WTC11 (cell line): ENCODE measurements at regions not wholly inside any gene's neighbourhood (a gene's known extent, or its start where the extent isn't known, plus 50 kb on each side); places are given as distances from the start of the nearest gene placed in this dataset.

Source experiments
- ATAC-seq: fragments of 200-7000 bp; cut with Tn5 transposase; 2 replicates; pipeline ENCODE4 v1.10.0; 2021; ENCODE audit warnings: mild to moderate bottlenecking, moderate library complexity
- CTCF ChIA-PET: fragments of 300-600 bp; sonication (Branson Sonifier 250); formaldehyde crosslinking; loops from one replicate; lab custom pipeline; 2021; ENCODE audit warnings: antibody characterized with exemption; lab: Charles Lee
- POLR2A ChIA-PET: fragments of 350-600 bp; sonication (Branson Sonifier 250); formaldehyde crosslinking; loops from one replicate; lab custom pipeline; 2021; ENCODE audit warnings: antibody characterized with exemption; lab: Charles Lee
- DNase-seq: peaks from one replicate; pipeline ENCODE4 v3.0.0; 2021; ENCODE audit warnings: low spot score
- H3K27ac Mint-ChIP-seq: 2 replicates; pipeline ENCODE4 v1.8.0; 2021; ENCODE audit warnings: mixed read lengths
- H3K27me3 Mint-ChIP-seq: 2 replicates; pipeline ENCODE4 v1.8.0; 2021; ENCODE audit warnings: low read depth, mild to moderate bottlenecking, moderate library complexity, mixed read lengths
- H3K36me3 Mint-ChIP-seq: 2 replicates; pipeline ENCODE4 v1.8.0; 2021; ENCODE audit warnings: mixed read lengths
- H3K4me1 Mint-ChIP-seq: 2 replicates; pipeline ENCODE4 v1.8.0; 2022; ENCODE audit warnings: mixed read lengths
- H3K4me3 Mint-ChIP-seq: 2 replicates; pipeline ENCODE4 v1.8.0; 2021; ENCODE audit warnings: mild to moderate bottlenecking, moderate library complexity, mixed read lengths
- H3K9me3 Mint-ChIP-seq: 2 replicates; pipeline ENCODE4 v1.8.0; 2021; ENCODE audit warnings: mixed read lengths
- ATF6 ChIP-seq: sonication (generic); formaldehyde crosslinking; IDR thresholded peaks from 2 replicates; pipeline ENCODE4 v1.8.1; 2023; ENCODE audit warnings: mild to moderate bottlenecking, missing genetic modification reagents
- E2F4 ChIP-seq: sonication (generic); formaldehyde crosslinking; IDR thresholded peaks from 2 replicates; pipeline ENCODE4 v1.8.1; 2022; ENCODE audit warnings: low read depth, mild to moderate bottlenecking, moderate library complexity, missing genetic modification reagents, borderline replicate concordance
- ELF4 ChIP-seq: sonication (generic); formaldehyde crosslinking; IDR thresholded peaks from 2 replicates; pipeline ENCODE4 v1.8.1; 2022; ENCODE audit warnings: low read depth, mild to moderate bottlenecking, moderate library complexity, missing genetic modification reagents
- ESRRA ChIP-seq: sonication (generic); formaldehyde crosslinking; IDR thresholded peaks from 2 replicates; pipeline ENCODE4 v1.8.1; 2022; ENCODE audit warnings: mild to moderate bottlenecking, missing genetic modification reagents, borderline replicate concordance
- HMGA2 ChIP-seq: fragments of 250-450 bp; sonication (Bioruptor Pico); IDR thresholded peaks from 2 replicates; pipeline ENCODE4 v1.4.0; 2021; ENCODE audit warnings: mild to moderate bottlenecking, moderate library complexity
- KAT7 ChIP-seq: sonication (generic); formaldehyde crosslinking; IDR thresholded peaks from 2 replicates; pipeline ENCODE4 v1.8.1; 2023; ENCODE audit warnings: missing genetic modification reagents, mild to moderate bottlenecking, borderline replicate concordance
- MXD4 ChIP-seq: fragments of 250-450 bp; sonication (Bioruptor Pico); IDR thresholded peaks from 2 replicates; pipeline ENCODE4 v1.8.0; 2021; ENCODE audit warnings: mild to moderate bottlenecking, moderate library complexity, borderline replicate concordance
- MYBL2 ChIP-seq: sonication (generic); formaldehyde crosslinking; IDR thresholded peaks from 2 replicates; pipeline ENCODE4 v1.8.1; 2023; ENCODE audit warnings: mild to moderate bottlenecking, moderate library complexity, missing genetic modification reagents
- NFATC4 ChIP-seq: fragments of 250-450 bp; sonication (Bioruptor Pico); IDR thresholded peaks from 2 replicates; pipeline ENCODE4 v1.9.0; 2021; ENCODE audit warnings: mild to moderate bottlenecking
- NR1H2 ChIP-seq: sonication (generic); formaldehyde crosslinking; IDR thresholded peaks from 2 replicates; pipeline ENCODE4 v1.9.0; 2021; ENCODE audit warnings: mild to moderate bottlenecking, moderate library complexity, missing genetic modification reagents
- SOX15 ChIP-seq: fragments of 250-450 bp; sonication (Bioruptor Pico); IDR thresholded peaks from 2 replicates; pipeline ENCODE4 v1.9.0; 2021; ENCODE audit warnings: mild to moderate bottlenecking
- TEAD1 ChIP-seq: sonication (generic); formaldehyde crosslinking; IDR thresholded peaks from 2 replicates; pipeline ENCODE4 v1.8.0; 2022; ENCODE audit warnings: mild to moderate bottlenecking, missing genetic modification reagents
- ZBTB21 ChIP-seq: sonication (generic); formaldehyde crosslinking; IDR thresholded peaks from 2 replicates; pipeline ENCODE4 v1.8.1; 2023; ENCODE audit warnings: mild to moderate bottlenecking, missing genetic modification reagents, borderline replicate concordance
- ZNF121 ChIP-seq: sonication (generic); formaldehyde crosslinking; IDR thresholded peaks from 2 replicates; pipeline ENCODE4 v1.8.0; 2023; ENCODE audit warnings: missing genetic modification reagents
- ZNF317 ChIP-seq: sonication (generic); formaldehyde crosslinking; IDR thresholded peaks from 2 replicates; pipeline ENCODE4 v1.8.1; 2023; ENCODE audit warnings: low read depth, mild to moderate bottlenecking, moderate library complexity, missing genetic modification reagents, borderline replicate concordance
- ZNF396 ChIP-seq: fragments of 250-450 bp; sonication (Bioruptor Pico); IDR thresholded peaks from 2 replicates; pipeline ENCODE4 v1.8.0; 2021; ENCODE audit warnings: mild to moderate bottlenecking, moderate library complexity, borderline replicate concordance
- ZNF512 ChIP-seq: sonication (generic); formaldehyde crosslinking; IDR thresholded peaks from 2 replicates; pipeline ENCODE4 v1.8.1; 2022; ENCODE audit warnings: missing genetic modification reagents, borderline replicate concordance
- TF ChIP-seq, protein P1 (sequence below): sonication (generic); formaldehyde crosslinking; IDR thresholded peaks from 2 replicates; pipeline ENCODE4 v1.8.0; 2023; ENCODE audit warnings: mild to moderate bottlenecking, missing genetic modification reagents
- TF ChIP-seq, protein P2 (sequence below): sonication (generic); formaldehyde crosslinking; IDR thresholded peaks from 2 replicates; pipeline ENCODE4 v1.8.0; 2023; ENCODE audit warnings: missing genetic modification reagents, mild to moderate bottlenecking, borderline replicate concordance
- TF ChIP-seq, protein P3 (sequence below): sonication (generic); formaldehyde crosslinking; IDR thresholded peaks from 2 replicates; pipeline ENCODE4 v1.8.1; 2022; ENCODE audit warnings: low read depth, missing genetic modification reagents, borderline replicate concordance

DNA sequence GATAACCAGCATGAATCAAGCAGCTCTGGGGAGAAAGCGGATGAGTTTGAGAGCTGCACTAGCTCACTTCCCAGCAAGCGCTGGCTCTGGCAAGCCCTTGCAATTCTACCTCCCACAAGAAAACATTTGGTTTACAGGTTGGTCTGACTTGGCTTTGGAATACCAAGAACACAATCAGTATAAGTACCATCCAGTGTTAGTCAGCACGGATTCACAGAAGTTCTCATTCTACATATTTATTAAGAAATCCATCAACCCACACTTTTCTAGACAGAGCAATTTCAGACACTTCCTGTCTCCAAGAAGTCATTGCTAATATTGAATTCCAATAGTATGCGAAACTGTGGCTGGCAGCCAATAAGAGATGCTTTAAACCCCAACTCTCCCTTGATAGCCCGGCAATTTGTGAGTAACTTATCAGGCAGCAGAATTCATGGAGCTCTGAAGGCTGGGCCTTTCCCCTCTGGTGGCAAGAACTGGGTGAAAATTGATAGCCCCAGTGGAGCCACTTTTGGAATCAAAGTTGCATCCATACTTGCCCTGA lies 59.4 kb upstream of the WASF3 start (continued):
- no peak for TF ChIP-seq ESRRA (CRISPR knock-in tag)
- no peak for TF ChIP-seq KAT7
- TF ChIP-seq NR1H2 (CRISPR knock-in tag) = no peak
- no peak for TF ChIP-seq ZNF121 (CRISPR knock-in tag)

DNA sequence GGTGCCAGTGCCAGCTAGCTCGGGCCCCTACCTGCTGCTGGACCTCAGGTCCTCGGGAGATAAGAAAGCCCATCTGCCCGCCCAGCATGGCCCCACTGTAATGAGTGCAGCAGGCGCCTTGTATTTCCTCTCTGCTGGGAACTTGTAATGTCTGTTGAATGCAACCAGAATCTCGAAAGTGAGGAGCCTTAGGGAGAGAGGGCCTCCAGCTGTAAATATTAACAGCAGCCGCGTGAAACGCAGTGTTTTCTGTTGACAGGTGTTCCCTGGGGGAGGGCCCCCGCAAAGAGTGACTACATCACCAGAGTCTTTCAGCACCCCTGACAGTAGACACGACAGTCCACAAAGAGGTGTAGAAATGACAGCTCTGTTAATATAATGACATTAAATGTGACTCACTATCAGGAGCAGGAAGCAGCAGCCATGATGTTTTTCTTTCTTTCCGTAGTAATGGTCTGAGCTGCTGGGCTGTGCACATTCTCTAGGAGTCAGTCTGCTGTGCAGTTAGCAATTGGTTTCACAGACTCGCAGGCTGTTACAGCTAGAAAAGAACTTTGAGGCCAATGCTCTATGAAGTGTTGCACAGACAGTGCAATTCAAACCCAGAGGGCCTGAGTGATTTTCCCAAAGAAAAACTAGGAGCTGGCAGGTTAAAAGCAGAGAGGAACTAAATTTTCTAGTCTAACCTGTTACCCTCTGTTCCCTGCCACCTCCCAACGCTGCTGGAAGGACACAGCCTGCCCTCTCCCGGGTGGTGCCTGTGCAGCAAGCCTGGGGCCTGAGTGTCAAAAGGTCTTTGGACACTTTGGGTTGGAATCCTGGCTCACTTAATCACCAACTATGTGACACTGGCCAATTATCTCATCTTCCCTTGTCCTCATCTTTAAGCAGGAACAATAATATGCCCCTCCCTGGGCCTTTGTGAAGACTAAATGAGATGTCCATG lies 58.6 kb upstream of the WASF3 start:
- POLR2A ChIA-PET = no interaction called here

More for the DNA sequence above, 58.6 kb upstream of the WASF3 start:
- H3K36me3 Mint-ChIP-seq = no peaks in the 10 kb centered on the region
- TF ChIP-seq ZNF396 (CRISPR knock-in tag) (no peak), ATF6 (CRISPR knock-in tag) (no peak), E2F4 (CRISPR knock-in tag) (no peak), ZBTB21 (CRISPR knock-in tag) (no peak), ZNF317 (CRISPR knock-in tag) (no peak), ZNF512 (CRISPR knock-in tag) (no peak), NFATC4 (no peak), ELF4 (CRISPR knock-in tag) (no peak), MXD4 (no peak), MYBL2 (no peak), TEAD1 (CRISPR knock-in tag) (no peak), SOX15 (CRISPR knock-in tag) (no peak), HMGA2 (CRISPR knock-in tag) (no peak)
- TF ChIP-seq, protein P1, sequence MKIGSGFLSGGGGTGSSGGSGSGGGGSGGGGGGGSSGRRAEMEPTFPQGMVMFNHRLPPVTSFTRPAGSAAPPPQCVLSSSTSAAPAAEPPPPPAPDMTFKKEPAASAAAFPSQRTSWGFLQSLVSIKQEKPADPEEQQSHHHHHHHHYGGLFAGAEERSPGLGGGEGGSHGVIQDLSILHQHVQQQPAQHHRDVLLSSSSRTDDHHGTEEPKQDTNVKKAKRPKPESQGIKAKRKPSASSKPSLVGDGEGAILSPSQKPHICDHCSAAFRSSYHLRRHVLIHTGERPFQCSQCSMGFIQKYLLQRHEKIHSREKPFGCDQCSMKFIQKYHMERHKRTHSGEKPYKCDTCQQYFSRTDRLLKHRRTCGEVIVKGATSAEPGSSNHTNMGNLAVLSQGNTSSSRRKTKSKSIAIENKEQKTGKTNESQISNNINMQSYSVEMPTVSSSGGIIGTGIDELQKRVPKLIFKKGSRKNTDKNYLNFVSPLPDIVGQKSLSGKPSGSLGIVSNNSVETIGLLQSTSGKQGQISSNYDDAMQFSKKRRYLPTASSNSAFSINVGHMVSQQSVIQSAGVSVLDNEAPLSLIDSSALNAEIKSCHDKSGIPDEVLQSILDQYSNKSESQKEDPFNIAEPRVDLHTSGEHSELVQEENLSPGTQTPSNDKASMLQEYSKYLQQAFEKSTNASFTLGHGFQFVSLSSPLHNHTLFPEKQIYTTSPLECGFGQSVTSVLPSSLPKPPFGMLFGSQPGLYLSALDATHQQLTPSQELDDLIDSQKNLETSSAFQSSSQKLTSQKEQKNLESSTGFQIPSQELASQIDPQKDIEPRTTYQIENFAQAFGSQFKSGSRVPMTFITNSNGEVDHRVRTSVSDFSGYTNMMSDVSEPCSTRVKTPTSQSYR = no peak
- TF ChIP-seq, protein P2, sequence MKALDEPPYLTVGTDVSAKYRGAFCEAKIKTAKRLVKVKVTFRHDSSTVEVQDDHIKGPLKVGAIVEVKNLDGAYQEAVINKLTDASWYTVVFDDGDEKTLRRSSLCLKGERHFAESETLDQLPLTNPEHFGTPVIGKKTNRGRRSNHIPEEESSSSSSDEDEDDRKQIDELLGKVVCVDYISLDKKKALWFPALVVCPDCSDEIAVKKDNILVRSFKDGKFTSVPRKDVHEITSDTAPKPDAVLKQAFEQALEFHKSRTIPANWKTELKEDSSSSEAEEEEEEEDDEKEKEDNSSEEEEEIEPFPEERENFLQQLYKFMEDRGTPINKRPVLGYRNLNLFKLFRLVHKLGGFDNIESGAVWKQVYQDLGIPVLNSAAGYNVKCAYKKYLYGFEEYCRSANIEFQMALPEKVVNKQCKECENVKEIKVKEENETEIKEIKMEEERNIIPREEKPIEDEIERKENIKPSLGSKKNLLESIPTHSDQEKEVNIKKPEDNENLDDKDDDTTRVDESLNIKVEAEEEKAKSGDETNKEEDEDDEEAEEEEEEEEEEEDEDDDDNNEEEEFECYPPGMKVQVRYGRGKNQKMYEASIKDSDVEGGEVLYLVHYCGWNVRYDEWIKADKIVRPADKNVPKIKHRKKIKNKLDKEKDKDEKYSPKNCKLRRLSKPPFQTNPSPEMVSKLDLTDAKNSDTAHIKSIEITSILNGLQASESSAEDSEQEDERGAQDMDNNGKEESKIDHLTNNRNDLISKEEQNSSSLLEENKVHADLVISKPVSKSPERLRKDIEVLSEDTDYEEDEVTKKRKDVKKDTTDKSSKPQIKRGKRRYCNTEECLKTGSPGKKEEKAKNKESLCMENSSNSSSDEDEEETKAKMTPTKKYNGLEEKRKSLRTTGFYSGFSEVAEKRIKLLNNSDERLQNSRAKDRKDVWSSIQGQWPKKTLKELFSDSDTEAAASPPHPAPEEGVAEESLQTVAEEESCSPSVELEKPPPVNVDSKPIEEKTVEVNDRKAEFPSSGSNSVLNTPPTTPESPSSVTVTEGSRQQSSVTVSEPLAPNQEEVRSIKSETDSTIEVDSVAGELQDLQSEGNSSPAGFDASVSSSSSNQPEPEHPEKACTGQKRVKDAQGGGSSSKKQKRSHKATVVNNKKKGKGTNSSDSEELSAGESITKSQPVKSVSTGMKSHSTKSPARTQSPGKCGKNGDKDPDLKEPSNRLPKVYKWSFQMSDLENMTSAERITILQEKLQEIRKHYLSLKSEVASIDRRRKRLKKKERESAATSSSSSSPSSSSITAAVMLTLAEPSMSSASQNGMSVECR (CRISPR knock-in tag) = no peak
- TF ChIP-seq, protein P3, sequence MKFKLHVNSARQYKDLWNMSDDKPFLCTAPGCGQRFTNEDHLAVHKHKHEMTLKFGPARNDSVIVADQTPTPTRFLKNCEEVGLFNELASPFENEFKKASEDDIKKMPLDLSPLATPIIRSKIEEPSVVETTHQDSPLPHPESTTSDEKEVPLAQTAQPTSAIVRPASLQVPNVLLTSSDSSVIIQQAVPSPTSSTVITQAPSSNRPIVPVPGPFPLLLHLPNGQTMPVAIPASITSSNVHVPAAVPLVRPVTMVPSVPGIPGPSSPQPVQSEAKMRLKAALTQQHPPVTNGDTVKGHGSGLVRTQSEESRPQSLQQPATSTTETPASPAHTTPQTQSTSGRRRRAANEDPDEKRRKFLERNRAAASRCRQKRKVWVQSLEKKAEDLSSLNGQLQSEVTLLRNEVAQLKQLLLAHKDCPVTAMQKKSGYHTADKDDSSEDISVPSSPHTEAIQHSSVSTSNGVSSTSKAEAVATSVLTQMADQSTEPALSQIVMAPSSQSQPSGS (CRISPR knock-in tag) = no peak
- CTCF ChIA-PET = no interaction called here
- DNase-seq (no peak), ATAC-seq (no peak)
- H3K4me3 Mint-ChIP-seq = no peak overlapping the region
- no peaks in the 10 kb centered on the region; the same call in 1 of the 2 replicates for H3K27me3 Mint-ChIP-seq
- H3K4me1 Mint-ChIP-seq = peaks cover 30% of the 10 kb centered on the region
- no peaks in the 10 kb centered on the region for H3K9me3 Mint-ChIP-seq
- no peak overlapping the region for H3K27ac Mint-ChIP-seq
